SK-N-SH (cell line): ENCODE measurements at regions not wholly inside any gene's neighbourhood (a gene's known extent, or its start where the extent isn't known, plus 50 kb on each side); places are given as distances from the start of the nearest gene placed in this dataset.

Experiments used
- CTCF ChIA-PET: fragments of 300-600, 350-600 bp; formaldehyde crosslinking; extraction: SDS; loops from one replicate; lab custom pipeline; 2021; lab: Yijun Ruan, JAX
- POLR2A ChIA-PET: fragments of 350-600 bp; sonication (Branson Sonifier 250); formaldehyde crosslinking; extraction: SDS; loops from one replicate; lab custom pipeline; 2020; ENCODE audit warnings: antibody characterized with exemption, inconsistent platforms; lab: Yijun Ruan, JAX
- DNase-seq: peaks from one replicate; pipeline ENCODE4 v3.0.0; 2012
- H2AFZ ChIP-seq: fragments of 200-600 bp; sonication (generic); 2 replicates; pipeline ENCODE4 v1.8.1; 2016; ENCODE audit warnings: antibody characterized with exemption, mild to moderate bottlenecking, low read depth
- H3F3A ChIP-seq: fragments of 200-600 bp; sonication (generic); replicated peaks from 2 replicates; pipeline ENCODE3; 2016; ENCODE audit warnings: antibody characterized with exemption, mild to moderate bottlenecking; ENCODE audit not compliant: insufficient read depth
- H3K27ac ChIP-seq, 2 experiments: fragments of 200-500 bp in 1 of 2; fragments of 200-600 bp in 1 of 2; sonication (Bioruptor generic) in 1 of 2; sonication (generic), shearing (Covaris generic) in 1 of 2; 2 replicates each; pipeline versions ENCODE4 v1.5.1 to v1.6.1; 2014 to 2016; ENCODE audit warnings: low read depth in 2 of 2, inconsistent platforms in 1 of 2, low read length in 1 of 2, mild to moderate bottlenecking in 1 of 2, mixed read lengths in 1 of 2
- H3K27me3 ChIP-seq: fragments of 200-600 bp; sonication (generic), shearing (Covaris generic); 2 replicates; pipeline ENCODE4 v1.6.1; 2016; ENCODE audit warnings: mixed run types; ENCODE audit not compliant: insufficient read depth
- H3K36me3 ChIP-seq, 2 experiments: fragments of 200-500 bp in 1 of 2; fragments of 200-600 bp in 1 of 2; sonication (Bioruptor generic) in 1 of 2; sonication (generic) in 1 of 2; replicated peaks in 1 of 2; 2 replicates each; pipeline versions ENCODE3 to v1.5.1; 2014 to 2016; ENCODE audit warnings: low read length in 1 of 2, mild to moderate bottlenecking in 1 of 2; ENCODE audit not compliant: insufficient read depth in 2 of 2, control insufficient read depth in 1 of 2
- H3K4me1 ChIP-seq, 2 experiments: fragments of 200-500 bp in 1 of 2; fragments of 200-600 bp in 1 of 2; sonication (Bioruptor generic) in 1 of 2; sonication (generic), shearing (Covaris generic) in 1 of 2; 2 replicates each; pipeline versions ENCODE4 v1.5.1 to v1.6.1; 2014 to 2016; ENCODE audit warnings: low read depth in 1 of 2, low read length in 1 of 2, mixed run types in 1 of 2; ENCODE audit not compliant: insufficient read depth in 2 of 2, control insufficient read depth in 1 of 2
- H3K4me2 ChIP-seq: fragments of 200-600 bp; sonication (generic), shearing (Covaris generic); 2 replicates; pipeline ENCODE4 v1.6.1; 2017; ENCODE audit warnings: mixed run types
- H3K4me3 ChIP-seq, 2 experiments: fragments of 200-500 bp in 1 of 2; fragments of 200-600 bp in 1 of 2; sonication (Bioruptor generic) in 1 of 2; sonication (generic), shearing (Covaris generic) in 1 of 2; 2 replicates each; pipeline versions ENCODE4 v1.5.1 to v1.8.1; 2014 to 2016; ENCODE audit warnings: low read depth in 2 of 2, inconsistent platforms in 1 of 2, low read length in 1 of 2, mild to moderate bottlenecking in 1 of 2, mixed read lengths in 1 of 2, moderate library complexity in 1 of 2
- H3K79me2 ChIP-seq: fragments of 200-600 bp; sonication (generic); 2 replicates; pipeline ENCODE4 v1.8.1; 2017; ENCODE audit warnings: mild to moderate bottlenecking; ENCODE audit not compliant: insufficient read depth
- H3K9ac ChIP-seq: fragments of 200-600 bp; sonication (generic); 2 replicates; pipeline ENCODE4 v1.6.1; 2017; ENCODE audit warnings: mixed run types
- H3K9me2 ChIP-seq: fragments of 200-600 bp; sonication (generic); 2 replicates; pipeline ENCODE4 v1.6.1; 2017; ENCODE audit warnings: mixed run types
- H3K9me3 ChIP-seq: fragments of 200-600 bp; sonication (generic); 2 replicates; pipeline ENCODE4 v1.6.1; 2017; ENCODE audit warnings: mixed run types, mild to moderate bottlenecking, moderate library complexity
- H4K20me1 ChIP-seq: fragments of 200-600 bp; sonication (generic); 2 replicates; pipeline ENCODE4 v1.6.1; 2017; ENCODE audit warnings: mild to moderate bottlenecking, mixed run types; ENCODE audit not compliant: insufficient read depth
- CHD2 ChIP-seq: fragments of 150-350 bp; IDR thresholded peaks from 2 replicates; pipeline ENCODE4 v1.6.1; 2018; ENCODE audit warnings: low read length; ENCODE audit not compliant: partially characterized antibody
- EP300 ChIP-seq, 2 experiments: IDR thresholded peaks; 2 replicates each; pipeline versions ENCODE4 v1.4.0 to v1.6.1; 2012; ENCODE audit warnings: borderline replicate concordance in 1 of 2, low read depth in 1 of 2, low read length in 1 of 2
- EZH2phosphoT487 ChIP-seq: fragments of 200-600 bp; sonication (generic); IDR thresholded peaks from 2 replicates; pipeline ENCODE4 v1.6.1; 2017; ENCODE audit warnings: low read depth, mixed run types, mild to moderate bottlenecking, antibody characterized with exemption, moderate library complexity, borderline replicate concordance
- FOXJ3 ChIP-seq: sonication (generic); formaldehyde crosslinking; IDR thresholded peaks from 2 replicates; pipeline ENCODE4 v1.5.1; 2020; ENCODE audit warnings: mild to moderate bottlenecking, missing genetic modification reagents
- FOXM1 ChIP-seq: IDR thresholded peaks from 2 replicates; pipeline ENCODE4 v1.4.0; 2012; ENCODE audit warnings: low read depth, mild to moderate bottlenecking
- JUND ChIP-seq: IDR thresholded peaks from 2 replicates; pipeline ENCODE4 v1.4.0; 2012
- MEF2A ChIP-seq: IDR thresholded peaks from 2 replicates; pipeline ENCODE4 v1.4.0; 2012; ENCODE audit warnings: low read depth, borderline replicate concordance
- MXI1 ChIP-seq: IDR thresholded peaks from 2 replicates; pipeline ENCODE4 v1.6.1; 2012; ENCODE audit warnings: mild to moderate bottlenecking, low read depth, low read length, improper control_type of control experiment
- NFIC ChIP-seq: IDR thresholded peaks from 2 replicates; pipeline ENCODE4 v1.4.0; 2012; ENCODE audit warnings: borderline replicate concordance
- NRF1 ChIP-seq: IDR thresholded peaks from 2 replicates; pipeline ENCODE4 v1.6.1; 2012; ENCODE audit warnings: low read depth, mild to moderate bottlenecking, low read length
- POLR2AphosphoS5 ChIP-seq: IDR thresholded peaks from 2 replicates; pipeline ENCODE4 v1.6.1; 2012; ENCODE audit warnings: low read depth, low read length
- RAD21 ChIP-seq: IDR thresholded peaks from 2 replicates; pipeline ENCODE4 v1.6.1; 2012; ENCODE audit warnings: mild to moderate bottlenecking, low read length
- RXRA ChIP-seq: IDR thresholded peaks from 2 replicates; pipeline ENCODE4 v1.4.0; 2012; ENCODE audit warnings: low read depth, mild to moderate bottlenecking, borderline replicate concordance
- SIN3A ChIP-seq: IDR thresholded peaks from 2 replicates; pipeline ENCODE4 v1.6.1; 2012; ENCODE audit warnings: low read depth, mild to moderate bottlenecking, low read length, moderate library complexity, borderline replicate concordance
- SMC3 ChIP-seq: IDR thresholded peaks from 2 replicates; pipeline ENCODE4 v1.6.1; 2012; ENCODE audit warnings: low read depth, low read length, improper control_type of control experiment
- TAF1 ChIP-seq: IDR thresholded peaks from 2 replicates; pipeline ENCODE4 v1.6.1; 2012; ENCODE audit warnings: low read depth, mild to moderate bottlenecking, low read length, moderate library complexity, borderline replicate concordance
- TEAD4 ChIP-seq: IDR thresholded peaks from 2 replicates; pipeline ENCODE4 v1.4.0; 2012; ENCODE audit warnings: mild to moderate bottlenecking, borderline replicate concordance; ENCODE audit not compliant: insufficient read depth
- YY1 ChIP-seq: IDR thresholded peaks from 2 replicates; pipeline ENCODE4 v1.4.0; 2012; ENCODE audit warnings: low read depth, mild to moderate bottlenecking
- WGBS: methylation state at CpG from one replicate; pipeline ENCODE4 v1.1.6; 2017; ENCODE audit warnings: low lambda C conversion rate; 5-methylcytosine and 5-hydroxymethylcytosine counted together
- TF ChIP-seq, protein P1 (sequence below): IDR thresholded peaks from 2 replicates; pipeline ENCODE4 v1.4.0; 2012; ENCODE audit warnings: low read depth, borderline replicate concordance
- TF ChIP-seq, protein P2 (sequence below): IDR thresholded peaks from 2 replicates; pipeline ENCODE4; 2012
- TF ChIP-seq, protein P3 (sequence below): fragments of 150-350 bp; IDR thresholded peaks from 2 replicates; pipeline ENCODE4 v1.6.1; 2017; ENCODE audit warnings: antibody characterized with exemption, low read length, low read depth, borderline replicate concordance
- TF ChIP-seq, protein P4 (sequence below): IDR thresholded peaks from 2 replicates; pipeline ENCODE4 v1.6.1; 2012; ENCODE audit warnings: mild to moderate bottlenecking, low read depth, low read length, moderate library complexity

DNA sequence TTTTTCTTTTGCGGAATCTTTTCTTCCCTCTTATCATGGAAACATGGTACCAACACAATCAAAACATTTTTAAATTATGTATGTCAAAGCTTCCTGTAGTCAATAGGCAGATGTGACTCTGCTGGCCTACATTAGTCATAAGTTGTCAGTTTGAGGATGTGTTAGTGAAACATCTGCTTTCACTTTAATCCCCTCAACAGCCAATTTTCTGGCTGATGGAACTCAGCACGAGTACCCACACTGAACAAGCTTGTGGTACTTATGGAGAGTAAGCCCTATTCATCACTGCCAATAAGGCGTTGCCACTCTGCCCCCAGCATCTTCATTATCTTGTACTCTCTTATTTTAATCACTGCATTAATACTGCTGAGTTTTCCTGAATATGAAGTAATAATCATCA, 1034.4 kb downstream of the CDH9 start:
- WGBS, result 30% methylated on average over 3 of the region's 3 CpGs
- Histone ChIP-seq H4K20me1 (no peaks in the 10 kb centered on the region), H3K4me2 (no peak overlapping the region), H3K27ac (no peak overlapping the region), H3K9me2 (no peaks in the 10 kb centered on the region), H3K4me1 (no peaks in the 10 kb centered on the region), H3F3A (no peaks in the 10 kb centered on the region), H2AFZ (no peak overlapping the region; the same call in 1 of the 2 replicates), H3K4me3 (no peak overlapping the region), H3K27me3 (no peaks in the 10 kb centered on the region), H3K9me3 (no peaks in the 10 kb centered on the region)
- CTCF ChIA-PET, result no interaction called here
- DNase-seq, result no peak
- POLR2A ChIA-PET, result no interaction called here
- TF ChIP-seq SMC3 (no peak), MXI1 (no peak), MEF2A (no peak), RXRA (no peak), NRF1 (no peak), TAF1 (no peak), POLR2AphosphoS5 (no peak), FOXM1 (no peak), NFIC (no peak), CHD2 (no peak), RAD21 (no peak), EP300 (IDR thresholded peaks at IDR 0.05; ENCODE audit: borderline replicate concordance in 1 of 2, low read depth in 1 of 2, low read length in 1 of 2) (no peak), JUND (no peak), EZH2phosphoT487 (no peak)
- TF ChIP-seq, protein P1, sequence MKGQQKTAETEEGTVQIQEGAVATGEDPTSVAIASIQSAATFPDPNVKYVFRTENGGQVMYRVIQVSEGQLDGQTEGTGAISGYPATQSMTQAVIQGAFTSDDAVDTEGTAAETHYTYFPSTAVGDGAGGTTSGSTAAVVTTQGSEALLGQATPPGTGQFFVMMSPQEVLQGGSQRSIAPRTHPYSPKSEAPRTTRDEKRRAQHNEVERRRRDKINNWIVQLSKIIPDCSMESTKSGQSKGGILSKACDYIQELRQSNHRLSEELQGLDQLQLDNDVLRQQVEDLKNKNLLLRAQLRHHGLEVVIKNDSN, result no peak
- TF ChIP-seq, protein P2, sequence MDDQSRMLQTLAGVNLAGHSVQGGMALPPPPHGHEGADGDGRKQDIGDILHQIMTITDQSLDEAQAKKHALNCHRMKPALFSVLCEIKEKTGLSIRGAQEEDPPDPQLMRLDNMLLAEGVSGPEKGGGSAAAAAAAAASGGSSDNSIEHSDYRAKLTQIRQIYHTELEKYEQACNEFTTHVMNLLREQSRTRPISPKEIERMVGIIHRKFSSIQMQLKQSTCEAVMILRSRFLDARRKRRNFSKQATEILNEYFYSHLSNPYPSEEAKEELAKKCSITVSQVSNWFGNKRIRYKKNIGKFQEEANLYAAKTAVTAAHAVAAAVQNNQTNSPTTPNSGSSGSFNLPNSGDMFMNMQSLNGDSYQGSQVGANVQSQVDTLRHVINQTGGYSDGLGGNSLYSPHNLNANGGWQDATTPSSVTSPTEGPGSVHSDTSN, result no peak
- TF ChIP-seq, protein P3, sequence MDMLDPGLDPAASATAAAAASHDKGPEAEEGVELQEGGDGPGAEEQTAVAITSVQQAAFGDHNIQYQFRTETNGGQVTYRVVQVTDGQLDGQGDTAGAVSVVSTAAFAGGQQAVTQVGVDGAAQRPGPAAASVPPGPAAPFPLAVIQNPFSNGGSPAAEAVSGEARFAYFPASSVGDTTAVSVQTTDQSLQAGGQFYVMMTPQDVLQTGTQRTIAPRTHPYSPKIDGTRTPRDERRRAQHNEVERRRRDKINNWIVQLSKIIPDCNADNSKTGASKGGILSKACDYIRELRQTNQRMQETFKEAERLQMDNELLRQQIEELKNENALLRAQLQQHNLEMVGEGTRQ, result no peak
- TF ChIP-seq, all 33 proteins: peak for 0
- no peak overlapping the region for H3K9ac ChIP-seq
- H3K79me2 ChIP-seq, result no peaks in the 10 kb centered on the region
- H3K36me3 ChIP-seq, result no peaks in the 10 kb centered on the region

DNA sequence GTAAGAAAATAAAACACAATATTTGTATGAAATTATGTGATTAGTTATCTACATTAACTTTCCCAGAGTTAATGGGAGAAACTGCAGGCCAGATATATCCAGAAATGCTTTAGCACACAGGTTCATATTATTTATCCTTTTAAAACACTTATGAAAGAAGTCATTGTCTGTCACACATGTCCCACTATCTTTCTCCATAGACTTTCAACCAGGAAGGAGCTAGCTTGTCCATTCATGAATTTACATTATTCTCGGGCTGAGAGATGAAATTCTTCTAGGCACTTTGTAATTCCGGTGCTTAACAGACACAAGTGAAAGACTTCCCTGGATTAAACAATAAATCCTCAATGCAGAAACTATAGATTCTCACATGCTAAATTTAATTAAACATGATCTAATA, 1043.2 kb downstream of the CDH9 start:
- Histone ChIP-seq H3K4me1 (no peaks in the 10 kb centered on the region), H3F3A (no peaks in the 10 kb centered on the region), H3K36me3 (no peaks in the 10 kb centered on the region), H3K9ac (no peak overlapping the region), H4K20me1 (no peaks in the 10 kb centered on the region), H3K4me2 (no peak overlapping the region), H3K9me2 (no peaks in the 10 kb centered on the region), H3K9me3 (no peaks in the 10 kb centered on the region), H2AFZ (no peak overlapping the region), H3K79me2 (no peaks in the 10 kb centered on the region), H3K27ac (no peak overlapping the region), H3K27me3 (no peaks in the 10 kb centered on the region), H3K4me3 (no peak overlapping the region)
- POLR2A ChIA-PET, result no interaction called here
- no peak for DNase-seq
- TF ChIP-seq TEAD4 (no peak), NFIC (no peak), MEF2A (no peak), SIN3A (no peak), TAF1 (no peak), NRF1 (no peak), YY1 (no peak), EP300 (IDR thresholded peaks at IDR 0.05; ENCODE audit: borderline replicate concordance in 1 of 2, low read depth in 1 of 2, low read length in 1 of 2) (no peak), FOXJ3 (no peak)
- TF ChIP-seq, protein P4, sequence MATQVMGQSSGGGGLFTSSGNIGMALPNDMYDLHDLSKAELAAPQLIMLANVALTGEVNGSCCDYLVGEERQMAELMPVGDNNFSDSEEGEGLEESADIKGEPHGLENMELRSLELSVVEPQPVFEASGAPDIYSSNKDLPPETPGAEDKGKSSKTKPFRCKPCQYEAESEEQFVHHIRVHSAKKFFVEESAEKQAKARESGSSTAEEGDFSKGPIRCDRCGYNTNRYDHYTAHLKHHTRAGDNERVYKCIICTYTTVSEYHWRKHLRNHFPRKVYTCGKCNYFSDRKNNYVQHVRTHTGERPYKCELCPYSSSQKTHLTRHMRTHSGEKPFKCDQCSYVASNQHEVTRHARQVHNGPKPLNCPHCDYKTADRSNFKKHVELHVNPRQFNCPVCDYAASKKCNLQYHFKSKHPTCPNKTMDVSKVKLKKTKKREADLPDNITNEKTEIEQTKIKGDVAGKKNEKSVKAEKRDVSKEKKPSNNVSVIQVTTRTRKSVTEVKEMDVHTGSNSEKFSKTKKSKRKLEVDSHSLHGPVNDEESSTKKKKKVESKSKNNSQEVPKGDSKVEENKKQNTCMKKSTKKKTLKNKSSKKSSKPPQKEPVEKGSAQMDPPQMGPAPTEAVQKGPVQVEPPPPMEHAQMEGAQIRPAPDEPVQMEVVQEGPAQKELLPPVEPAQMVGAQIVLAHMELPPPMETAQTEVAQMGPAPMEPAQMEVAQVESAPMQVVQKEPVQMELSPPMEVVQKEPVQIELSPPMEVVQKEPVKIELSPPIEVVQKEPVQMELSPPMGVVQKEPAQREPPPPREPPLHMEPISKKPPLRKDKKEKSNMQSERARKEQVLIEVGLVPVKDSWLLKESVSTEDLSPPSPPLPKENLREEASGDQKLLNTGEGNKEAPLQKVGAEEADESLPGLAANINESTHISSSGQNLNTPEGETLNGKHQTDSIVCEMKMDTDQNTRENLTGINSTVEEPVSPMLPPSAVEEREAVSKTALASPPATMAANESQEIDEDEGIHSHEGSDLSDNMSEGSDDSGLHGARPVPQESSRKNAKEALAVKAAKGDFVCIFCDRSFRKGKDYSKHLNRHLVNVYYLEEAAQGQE, result no peak
- TF ChIP-seq, protein P3, result no peak
- CTCF ChIA-PET, result no interaction called here
- 7% methylated on average over 2 of the region's 2 CpGs for WGBS
